Esophagus squamous epithelium (tissue), 4 donors: ENCODE measurements at regions not wholly inside any gene's neighbourhood (a gene's known extent, or its start where the extent isn't known, plus 50 kb on each side); places are given as distances from the start of the nearest gene placed in this dataset.

Source experiments
- POLR2A ChIP-seq, 4 donors: fragments of 450-650 bp; IDR thresholded peaks; one replicate each; pipeline ENCODE4 v1.6.1; 2017; ENCODE audit warnings: antibody characterized with exemption in 4 of 4, mild to moderate bottlenecking in 4 of 4, moderate library complexity in 3 of 4
- TF ChIP-seq, protein P1 (sequence below), 6 experiments: fragments of 450-650 bp in 4 of 6; fragments of 200-600 bp in 2 of 6; sonication (generic) in 2 of 6; IDR thresholded peaks; one replicate each; pipeline ENCODE4 v1.5.1; 2016 to 2019; ENCODE audit warnings: antibody characterized with exemption in 6 of 6, mild to moderate bottlenecking in 4 of 6, moderate library complexity in 4 of 6

DNA sequence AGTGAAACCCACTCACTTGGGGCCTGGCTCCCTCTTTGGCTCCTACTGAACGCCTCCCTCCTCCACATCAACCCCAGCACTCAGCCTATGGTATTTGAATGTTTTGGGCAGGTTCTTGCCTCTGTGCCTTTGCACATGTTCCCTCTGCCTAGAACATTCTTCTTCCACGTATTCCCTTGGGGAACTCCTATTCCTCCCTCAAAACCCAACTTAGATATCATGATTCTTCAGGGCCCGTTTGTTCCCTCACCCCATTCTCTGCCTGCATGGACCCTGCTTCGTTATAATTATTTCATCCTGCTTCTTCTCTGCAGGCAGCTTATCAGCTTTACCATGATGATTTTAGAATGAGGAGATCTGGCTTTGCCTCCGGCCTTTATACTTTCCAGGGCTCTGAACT is 215.0 kb upstream of the IER5L start:
- TF ChIP-seq, protein P1, sequence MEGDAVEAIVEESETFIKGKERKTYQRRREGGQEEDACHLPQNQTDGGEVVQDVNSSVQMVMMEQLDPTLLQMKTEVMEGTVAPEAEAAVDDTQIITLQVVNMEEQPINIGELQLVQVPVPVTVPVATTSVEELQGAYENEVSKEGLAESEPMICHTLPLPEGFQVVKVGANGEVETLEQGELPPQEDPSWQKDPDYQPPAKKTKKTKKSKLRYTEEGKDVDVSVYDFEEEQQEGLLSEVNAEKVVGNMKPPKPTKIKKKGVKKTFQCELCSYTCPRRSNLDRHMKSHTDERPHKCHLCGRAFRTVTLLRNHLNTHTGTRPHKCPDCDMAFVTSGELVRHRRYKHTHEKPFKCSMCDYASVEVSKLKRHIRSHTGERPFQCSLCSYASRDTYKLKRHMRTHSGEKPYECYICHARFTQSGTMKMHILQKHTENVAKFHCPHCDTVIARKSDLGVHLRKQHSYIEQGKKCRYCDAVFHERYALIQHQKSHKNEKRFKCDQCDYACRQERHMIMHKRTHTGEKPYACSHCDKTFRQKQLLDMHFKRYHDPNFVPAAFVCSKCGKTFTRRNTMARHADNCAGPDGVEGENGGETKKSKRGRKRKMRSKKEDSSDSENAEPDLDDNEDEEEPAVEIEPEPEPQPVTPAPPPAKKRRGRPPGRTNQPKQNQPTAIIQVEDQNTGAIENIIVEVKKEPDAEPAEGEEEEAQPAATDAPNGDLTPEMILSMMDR (IDR thresholded peaks at IDR 0.05): no peak
- no peak for TF ChIP-seq POLR2A (IDR thresholded peaks at IDR 0.05)
